Fibroblast of skin of left biceps (primary cell): ENCODE measurements at regions not wholly inside any gene's neighbourhood (a gene's known extent, or its start where the extent isn't known, plus 50 kb on each side); places are given as distances from the start of the nearest gene placed in this dataset.

Experiments used
- DNase-seq, 2 experiments: peaks; one replicate each; pipeline ENCODE4 v3.0.0-alpha.2; 2013; ENCODE audit warnings: low read depth in 2 of 2

DNA sequence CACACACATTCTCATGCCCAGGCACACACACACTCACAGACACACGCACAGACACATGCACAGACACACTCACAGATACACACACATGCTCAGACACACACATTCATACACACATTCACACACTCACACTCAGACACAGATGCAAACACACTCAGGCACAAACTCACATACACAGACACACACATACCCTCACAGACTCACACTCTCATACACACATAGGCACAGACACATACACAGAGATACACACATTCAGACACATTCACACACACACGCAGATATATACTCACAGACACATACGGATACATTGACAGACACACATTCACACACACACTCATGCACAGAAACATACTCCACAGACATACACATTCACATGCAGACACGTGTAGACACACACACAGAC lies 89.6 kb downstream of the RBFOX3 start:
- DNase-seq = no peak

DNA sequence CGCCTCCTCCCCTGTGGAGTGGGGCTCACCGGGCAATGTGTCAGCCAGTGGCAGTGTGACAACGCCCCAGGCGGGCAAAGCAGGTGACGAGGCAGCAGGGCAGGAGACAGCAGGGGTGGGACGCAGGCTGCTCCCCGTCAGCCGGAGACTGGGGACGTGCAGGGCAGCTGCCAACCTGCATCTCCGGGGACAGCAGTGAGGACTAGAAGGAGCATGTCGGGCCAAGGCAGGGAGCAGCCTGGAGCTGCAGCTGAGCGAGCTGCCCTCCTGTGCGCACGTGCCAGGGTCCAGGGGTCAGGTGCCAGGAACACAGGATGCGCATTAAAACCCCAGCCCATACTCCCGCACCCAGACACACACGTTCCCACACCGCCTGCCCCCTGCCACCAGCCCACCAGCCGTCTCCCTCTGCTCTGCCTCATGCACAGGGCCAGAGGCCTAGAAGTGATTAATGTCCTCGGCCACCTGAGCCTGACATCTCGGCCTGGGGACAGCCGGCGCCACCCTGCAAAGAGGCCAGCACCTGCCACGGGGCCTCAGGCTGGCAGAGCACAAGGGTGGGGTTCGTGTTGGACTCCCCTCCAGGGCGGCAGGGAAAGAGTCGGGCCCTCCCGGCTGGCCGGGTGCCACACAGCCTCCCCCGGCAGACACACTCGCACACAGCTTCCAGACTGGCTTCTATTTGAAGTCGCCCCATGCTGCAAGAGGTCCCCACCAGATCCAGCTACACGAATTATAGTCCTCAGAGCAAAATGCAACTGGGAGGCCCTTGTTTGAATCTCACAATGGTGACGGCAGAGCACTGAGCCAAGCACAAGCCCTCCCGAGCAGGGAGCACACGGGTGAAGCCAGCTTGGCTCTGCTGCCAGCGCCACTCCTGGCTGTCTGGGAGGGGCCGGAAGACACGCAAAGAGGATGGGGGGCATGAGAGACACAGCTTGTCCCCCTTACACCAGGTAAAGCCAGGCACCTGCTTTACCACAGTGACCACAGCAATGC lies 90.4 kb downstream of the RBFOX3 start:
- no peak for DNase-seq

DNA sequence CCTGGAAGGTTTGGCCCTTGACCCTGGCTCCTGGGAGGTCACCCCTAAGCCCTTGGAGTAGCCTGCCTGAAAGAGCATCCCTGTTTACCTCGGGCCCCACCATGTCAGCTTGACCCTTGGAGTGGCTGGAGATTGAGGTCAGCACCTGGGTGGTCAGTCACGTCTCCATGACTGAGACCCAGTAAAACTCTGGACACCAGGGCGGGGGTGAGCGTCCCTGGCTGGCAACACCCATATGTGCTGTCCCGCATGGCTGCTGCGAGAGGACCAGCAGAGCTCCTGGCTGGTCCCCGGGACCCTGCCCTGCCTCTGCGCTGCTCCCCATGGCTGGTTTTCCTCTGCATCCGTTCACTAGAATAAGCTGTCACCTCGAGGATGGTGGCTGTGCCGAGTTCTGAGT lies 91.2 kb downstream of the RBFOX3 start:
- DNase-seq = no peak

DNA sequence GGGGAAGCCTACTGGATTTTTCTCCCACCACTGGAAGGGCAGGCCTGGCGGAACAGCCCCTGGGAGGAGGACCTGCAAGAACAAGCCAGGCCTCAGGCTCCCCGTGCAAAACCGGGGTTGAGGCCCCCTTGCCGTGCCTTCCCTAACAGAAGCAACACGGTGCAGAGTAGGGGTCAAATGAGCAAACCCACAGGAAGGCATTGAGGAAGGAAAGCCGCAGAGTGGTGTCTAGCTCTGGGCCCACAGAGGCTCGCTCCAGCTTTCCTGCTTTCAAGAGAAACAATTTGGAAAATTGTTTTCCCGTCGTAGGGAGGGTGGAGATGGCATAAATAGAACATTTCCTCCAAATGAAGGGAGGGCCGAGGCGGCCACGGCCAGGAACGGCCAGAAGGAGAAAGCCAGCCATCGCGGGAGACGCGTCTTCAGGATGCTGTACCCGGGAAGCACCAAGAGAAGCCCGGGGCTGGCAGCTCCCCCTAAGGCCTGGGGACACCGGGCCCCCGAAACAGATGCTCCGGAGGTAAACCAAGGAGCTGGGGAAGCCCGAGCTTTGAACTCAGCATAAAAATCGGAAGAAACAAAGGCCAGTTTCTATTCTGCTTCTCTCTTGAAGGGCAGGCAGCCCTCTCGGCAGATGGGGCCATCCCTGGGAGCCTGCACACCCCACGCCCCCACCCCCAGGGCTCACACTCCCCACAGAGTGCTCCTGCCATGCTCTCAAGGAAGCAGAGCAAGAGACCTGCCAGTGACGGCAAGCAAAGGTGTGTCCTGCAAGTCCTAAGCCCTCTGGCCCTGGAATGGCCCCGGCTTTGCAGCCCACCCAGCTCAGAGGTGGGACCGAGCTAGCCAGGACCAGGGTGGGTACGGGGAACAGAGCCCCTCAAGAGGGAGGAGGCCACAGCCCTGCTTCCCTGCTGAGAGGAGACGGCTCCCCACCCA lies 92.0 kb downstream of the RBFOX3 start:
- no peak for DNase-seq

DNA sequence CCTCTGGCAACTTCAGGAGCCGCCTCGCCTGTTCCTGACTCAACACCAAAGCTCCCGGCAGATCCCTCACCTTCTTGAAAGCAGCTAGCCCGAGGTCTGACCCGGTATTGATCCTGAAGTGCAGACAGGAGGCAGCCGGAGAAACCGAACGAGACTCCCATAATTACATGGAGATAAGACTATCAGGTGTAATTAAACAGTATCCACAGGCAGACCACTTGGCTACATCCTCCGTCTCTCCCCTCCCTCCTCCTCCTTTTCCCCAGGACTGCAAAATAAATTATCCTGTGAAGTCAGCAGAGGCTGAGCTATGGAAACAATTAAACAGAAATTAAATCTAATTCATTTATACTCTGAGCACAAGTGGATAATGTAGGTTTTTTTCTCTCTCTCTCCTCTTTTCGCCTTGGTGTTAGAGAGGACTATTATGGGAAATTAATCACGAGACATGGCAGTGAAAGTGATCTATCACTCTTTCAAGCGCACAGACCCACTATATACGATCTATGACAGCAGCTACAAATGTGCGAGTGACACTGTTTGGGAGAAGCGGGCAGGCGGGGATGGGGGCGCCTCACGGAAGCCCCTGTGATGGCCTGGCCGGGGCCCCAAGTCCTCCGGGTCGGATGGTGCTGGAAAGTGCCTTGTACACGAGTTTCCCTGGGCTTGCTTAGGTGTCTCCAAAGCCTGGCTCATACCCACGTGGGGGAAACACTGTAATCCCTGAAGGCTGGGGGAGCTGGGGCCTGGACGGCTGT lies 92.8 kb downstream of the RBFOX3 start:
- DNase-seq = no peak

DNA sequence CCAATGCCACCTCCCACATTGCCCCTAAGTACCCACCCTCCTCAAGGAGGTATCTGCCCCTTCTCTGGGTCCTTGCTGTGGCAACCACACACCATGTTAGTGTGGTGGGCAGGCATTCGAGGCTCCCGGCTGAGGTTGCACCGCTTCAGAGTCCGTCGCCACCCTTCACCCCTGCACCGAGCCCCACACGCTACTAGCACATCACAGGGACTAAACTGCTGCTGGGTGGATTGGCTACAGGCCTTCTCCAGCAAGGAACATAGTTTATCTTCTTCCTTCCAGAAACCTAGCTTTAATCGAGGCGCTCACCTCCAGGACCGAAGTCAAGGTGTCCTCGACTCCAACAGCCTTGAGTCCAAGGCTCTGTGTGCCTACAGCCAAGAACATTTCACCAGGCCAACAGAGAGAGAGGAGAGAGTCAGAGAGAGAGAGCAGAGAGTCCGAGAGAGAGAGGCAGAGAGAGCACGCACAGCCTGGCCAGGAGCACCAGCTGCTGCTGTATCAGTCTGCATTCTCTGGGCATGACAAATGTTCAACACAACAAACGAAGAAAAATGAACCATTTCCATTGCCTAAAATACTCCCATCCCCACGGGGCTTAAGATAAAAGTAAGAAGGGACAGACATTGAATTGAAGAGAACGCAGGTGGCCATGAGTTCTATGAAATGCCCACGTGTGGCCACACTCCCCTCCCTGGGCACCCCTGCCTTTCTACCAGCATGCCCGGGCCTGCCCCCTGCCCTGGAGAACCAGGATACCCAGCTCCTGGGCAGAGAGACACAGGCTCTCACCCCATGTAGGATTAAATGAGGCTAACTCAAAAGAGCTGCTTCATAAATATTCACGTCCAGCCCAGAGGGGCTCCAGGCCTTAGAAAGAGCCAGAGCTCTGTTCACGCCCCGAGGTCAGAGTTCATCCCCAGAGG lies 94.9 kb downstream of the RBFOX3 start:
- no peak for DNase-seq

DNA sequence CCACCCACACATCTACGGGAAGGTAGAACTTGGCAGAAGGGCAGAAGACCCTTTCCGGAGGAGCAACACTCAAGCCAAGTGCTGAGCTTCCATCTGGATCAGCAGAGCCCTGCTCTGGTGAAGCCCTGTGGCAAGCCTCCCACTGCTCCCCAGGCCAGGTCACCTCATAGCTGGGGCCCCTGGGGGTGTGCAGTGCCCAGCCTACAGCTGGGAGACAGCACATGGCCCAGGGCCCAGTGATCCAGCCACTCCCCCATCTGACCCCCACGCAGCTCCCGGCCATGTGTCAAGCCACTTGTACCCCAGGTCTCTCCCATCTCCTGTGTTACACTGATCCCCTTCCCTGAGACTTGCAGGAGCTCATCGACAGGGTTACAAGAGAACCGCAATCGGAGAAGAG lies 95.7 kb downstream of the RBFOX3 start:
- no peak for DNase-seq

DNA sequence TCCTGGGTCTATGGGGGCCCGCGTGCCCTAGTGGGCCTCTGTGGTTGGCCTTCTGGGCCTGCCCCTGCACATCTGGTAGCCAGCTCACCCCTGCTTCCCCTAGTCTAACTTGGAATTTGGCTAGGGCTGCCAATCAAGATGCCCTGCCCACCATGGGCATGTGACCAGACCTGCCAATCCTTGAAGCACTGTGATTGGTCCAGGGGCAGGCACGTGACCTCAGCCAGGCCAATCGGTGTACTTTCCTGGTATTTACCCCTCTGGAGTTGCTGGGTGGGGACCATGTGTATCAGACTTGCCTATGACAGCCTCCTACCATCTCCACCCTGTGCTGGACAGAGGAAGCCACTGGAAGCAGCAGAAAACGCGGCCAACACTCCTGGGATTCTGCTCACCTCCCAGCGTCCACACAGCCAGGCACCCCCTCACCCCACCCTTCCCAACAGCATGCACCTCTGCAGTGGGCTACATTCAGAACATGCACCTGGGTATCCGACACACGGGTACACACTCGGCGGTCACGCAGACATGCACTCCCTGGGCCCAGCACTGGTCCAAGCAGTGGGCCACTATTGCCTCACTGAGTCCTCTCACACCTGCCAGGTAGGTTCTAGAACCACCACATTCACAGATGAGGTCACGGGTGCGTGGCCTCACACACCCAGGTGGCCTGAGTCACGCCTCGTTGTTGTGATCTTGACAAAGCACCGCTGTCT lies 96.9 kb downstream of the RBFOX3 start:
- DNase-seq = no peak

DNA sequence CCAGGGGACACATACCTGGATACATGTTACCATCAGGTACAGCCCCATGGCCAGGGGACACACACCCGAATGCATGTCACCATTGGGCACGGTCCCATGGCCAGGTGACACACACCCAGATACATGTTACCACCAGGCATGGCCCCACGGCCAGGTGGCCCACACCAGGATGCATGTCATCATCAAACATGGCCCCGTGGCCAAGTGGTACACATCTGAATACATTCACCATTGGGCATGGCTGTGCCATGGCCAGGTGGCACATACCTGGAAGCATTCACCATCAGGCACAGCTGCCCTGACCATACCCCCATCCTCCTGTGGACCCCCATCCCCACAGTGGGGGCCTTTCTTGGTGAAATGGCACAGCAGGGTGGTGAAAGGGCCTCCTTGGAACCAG lies 97.6 kb downstream of the RBFOX3 start:
- no peak for DNase-seq

DNA sequence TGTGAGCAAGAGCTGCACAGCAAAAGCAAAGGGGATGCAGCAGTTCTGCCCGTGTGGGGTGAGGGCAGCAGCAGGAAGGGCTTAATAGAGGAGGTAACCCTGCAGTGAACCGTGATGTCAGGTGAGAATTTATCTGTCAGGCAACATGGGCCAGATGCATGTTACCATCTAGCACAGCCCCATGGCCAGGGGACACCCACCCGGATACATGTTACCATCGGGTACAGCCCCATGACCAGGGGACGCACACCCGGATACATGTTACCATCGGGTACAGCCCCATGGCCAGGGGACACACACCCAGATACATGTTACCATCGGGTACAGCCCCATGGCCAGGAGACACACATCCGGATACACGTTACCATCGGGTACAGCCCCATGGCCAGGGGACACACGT lies 99.4 kb downstream of the RBFOX3 start:
- DNase-seq = no peak

DNA sequence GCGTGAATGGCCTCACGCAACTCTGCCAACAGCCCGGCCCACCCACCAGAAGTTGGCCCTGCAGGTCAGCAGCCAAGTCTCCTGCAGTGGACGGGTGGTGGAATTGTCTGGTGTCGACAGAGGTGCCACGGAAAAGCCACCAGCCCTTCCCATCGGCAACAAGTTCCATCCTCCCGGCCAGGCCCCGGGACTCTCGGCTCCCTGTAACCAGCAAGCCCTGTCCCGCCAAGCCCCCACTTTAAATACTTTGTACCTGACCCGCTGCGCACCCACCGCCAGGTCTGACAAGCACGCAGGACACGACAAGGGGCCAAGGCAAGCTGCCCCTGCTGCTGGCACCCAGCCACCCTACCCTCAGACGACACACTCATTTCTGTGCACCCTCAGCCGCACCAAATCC lies 100.8 kb downstream of the RBFOX3 start:
- DNase-seq = no peak

DNA sequence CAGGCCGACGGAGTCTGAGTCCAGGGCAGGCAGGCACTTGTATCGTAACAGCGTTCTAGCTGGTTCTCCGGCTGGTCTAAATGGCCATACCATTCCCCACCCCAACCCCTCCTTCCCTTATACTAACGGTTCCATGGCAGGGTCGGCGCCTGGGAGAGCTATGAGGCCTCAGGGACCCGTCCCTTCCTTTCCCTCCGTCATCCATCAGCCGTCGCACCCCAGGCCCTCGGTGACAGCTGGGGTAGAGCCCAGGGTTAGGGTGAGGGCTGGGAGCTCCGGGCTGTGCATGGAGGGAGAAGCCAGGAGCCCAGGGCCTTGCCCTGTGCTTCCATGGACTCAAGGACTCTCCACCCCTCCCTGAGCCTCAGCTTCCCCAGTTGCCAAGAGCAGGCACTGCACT lies 101.4 kb downstream of the RBFOX3 start:
- no peak for DNase-seq

DNA sequence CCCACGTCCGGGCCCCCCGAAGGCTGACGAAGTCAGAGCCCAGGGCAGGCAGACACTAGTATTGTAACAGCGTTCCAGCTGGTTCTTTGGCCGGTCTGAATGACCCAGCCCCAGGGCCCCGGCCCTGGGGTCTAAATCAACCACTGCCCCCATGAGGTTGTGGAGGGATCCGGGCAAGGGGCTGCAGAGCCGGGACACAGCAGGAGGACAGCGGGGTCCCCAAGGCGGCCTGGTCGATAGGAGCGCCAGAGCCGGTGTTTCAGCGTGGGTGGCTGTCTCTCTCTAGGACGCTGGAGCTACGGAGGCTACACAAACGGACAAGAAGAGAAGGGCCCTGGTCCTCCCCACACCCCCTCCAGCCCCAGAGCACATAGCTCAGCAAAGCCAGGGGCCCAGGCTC lies 101.8 kb downstream of the RBFOX3 start:
- no peak for DNase-seq

DNA sequence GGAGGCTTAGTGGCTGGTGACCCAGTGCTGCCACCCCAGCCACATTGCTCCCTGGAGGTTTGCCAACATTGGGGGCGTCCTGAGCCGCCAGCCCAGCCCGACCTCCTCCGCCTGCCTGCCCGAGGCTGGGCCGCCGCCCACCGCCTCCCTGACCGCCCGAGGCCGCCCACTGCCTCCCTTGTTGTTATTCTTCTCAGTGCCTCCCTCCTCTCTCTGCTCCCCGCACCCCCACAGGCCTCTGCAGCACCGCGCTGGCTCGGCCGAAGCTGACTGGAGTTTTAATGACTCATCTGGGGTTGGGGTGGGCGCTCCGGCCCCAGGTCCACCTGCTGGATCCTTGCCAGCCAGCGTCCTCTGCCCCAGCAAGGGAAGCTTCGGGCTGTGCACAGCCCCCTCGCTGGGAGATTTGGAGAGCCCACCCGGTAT lies 102.5 kb downstream of the RBFOX3 start:
- no peak for DNase-seq

DNA sequence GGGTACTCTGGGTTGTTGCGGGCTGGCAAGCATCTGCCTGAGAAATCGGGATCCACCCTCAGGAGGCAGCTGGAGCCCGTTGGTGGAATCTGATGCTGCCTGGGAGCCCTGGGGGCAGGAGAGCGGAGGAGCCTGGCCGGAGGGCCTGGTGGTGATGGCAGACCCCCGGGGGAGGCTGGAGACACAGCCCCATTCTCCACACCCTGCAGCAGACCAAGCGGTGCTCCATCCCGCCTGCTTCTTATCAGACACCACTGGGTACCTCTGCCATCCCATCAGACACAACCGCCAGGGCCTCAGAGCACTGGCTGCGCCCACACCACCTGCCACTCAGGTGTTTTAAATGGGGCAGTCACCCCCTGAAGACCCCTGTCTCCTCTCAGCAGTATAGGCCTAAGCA lies 103.9 kb downstream of the RBFOX3 start:
- no peak for DNase-seq

DNA sequence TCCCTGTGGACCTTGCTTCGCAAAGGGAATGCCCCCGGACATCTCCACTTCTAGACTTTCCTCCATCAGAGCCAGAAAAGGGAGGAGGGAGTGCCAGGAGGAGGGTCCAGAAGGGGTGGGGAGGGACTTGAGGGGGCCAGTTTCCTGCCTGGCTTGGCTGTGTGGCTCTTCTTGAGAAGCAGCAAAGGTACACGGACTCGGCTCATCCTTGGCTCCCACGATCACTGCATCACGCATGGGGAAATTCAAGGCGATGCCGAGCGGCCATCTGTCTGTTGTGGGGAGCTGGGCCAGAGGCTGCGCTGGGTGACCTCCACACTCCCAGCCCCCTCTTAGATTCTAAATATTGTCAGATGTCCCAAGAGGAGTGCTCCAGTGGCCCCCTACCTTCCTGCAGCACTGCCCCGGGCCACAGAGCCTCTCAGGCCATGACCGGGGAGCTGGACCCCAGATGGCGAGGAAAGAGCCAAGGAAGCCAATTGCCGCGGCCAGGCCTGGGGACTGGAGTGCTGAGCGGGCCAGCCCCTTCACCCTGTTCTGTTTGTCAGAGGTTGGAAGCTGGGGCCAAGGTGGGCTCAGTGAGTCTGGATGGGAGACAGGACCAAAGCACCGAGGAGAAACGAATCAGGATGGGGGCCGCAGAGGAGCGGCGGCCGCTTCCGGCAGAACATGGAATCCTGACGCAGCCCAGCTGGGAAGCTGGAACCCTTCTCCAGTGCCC lies 104.5 kb downstream of the RBFOX3 start:
- no peak for DNase-seq

DNA sequence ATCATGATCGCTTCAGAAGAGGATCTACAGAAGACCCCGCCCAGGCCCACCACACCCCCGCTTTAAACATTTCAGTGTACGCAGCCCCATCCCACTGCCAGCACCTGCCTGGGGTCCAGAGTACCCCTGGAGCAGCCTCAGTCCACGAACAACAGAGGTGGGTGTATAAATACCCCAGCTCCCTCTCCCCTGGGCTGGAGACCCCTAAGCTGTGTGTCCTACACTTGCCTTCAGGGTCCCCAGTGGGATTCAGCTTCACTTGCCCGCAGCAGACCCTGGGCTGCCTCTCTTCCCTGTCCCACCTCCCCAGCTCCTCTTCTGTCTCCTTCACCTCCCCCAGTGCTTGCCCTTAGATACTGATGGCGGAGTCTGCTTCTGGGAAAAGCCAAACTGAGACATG lies 105.7 kb downstream of the RBFOX3 start:
- DNase-seq = no peak

DNA sequence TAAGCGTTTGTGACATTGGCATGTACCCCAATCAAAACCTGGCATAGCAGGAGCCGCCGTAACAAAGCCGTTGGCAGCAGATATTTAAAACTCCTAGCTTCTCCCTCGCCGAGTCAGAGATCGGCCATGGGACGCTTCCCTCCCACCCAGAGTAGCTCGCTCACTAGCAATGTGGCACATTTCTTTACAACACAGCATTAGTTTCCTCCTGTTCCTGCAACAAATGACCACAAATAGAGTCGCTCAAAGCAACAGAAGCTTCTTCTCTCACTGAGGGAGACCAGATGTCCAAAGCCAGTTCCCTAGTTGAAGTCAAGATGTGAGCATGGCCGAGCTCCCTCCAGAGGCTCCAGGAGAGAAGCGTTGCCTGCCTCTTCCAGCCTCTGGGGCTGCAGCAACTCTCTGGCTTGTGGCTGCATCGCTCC lies 106.7 kb downstream of the RBFOX3 start:
- DNase-seq = no peak

DNA sequence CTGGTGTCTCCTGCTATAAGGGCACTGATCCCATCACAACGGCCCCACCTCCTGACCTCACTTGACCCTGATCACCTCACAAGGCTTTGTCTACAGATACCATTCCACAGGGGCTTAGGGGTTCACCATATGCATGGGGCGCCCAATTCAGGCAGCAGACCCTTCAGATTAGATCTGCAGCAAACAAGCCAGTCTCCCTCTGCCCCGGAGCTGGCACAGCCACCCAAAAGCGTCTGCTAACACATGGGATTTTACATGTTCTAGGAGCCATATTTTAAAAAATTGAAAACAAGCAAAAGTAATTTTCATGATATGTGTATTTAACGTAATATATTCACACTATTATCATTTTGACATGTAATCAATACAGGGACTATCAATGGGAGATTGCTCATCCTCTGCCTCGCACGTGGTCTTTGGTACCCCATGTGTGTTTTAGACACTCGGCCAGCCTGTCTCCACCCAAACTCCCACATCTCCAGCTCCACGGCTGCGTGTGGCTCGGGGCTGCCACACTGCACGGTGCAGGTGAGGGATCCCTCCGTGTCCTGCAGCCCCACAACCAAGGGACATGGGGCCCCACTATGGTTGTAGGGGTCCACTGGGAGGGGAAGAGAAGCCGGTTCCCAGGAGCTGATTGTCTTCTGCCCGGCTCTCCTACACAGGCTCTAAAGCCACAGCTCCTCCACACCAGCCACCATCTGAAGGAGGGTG lies 107.6 kb downstream of the RBFOX3 start:
- no peak for DNase-seq
